ENCODE measurements at regions not wholly inside any gene's neighbourhood (a gene's known extent, or its start where the extent isn't known, plus 50 kb on each side); places are given as distances from the start of the nearest gene placed in this dataset.

DNA sequence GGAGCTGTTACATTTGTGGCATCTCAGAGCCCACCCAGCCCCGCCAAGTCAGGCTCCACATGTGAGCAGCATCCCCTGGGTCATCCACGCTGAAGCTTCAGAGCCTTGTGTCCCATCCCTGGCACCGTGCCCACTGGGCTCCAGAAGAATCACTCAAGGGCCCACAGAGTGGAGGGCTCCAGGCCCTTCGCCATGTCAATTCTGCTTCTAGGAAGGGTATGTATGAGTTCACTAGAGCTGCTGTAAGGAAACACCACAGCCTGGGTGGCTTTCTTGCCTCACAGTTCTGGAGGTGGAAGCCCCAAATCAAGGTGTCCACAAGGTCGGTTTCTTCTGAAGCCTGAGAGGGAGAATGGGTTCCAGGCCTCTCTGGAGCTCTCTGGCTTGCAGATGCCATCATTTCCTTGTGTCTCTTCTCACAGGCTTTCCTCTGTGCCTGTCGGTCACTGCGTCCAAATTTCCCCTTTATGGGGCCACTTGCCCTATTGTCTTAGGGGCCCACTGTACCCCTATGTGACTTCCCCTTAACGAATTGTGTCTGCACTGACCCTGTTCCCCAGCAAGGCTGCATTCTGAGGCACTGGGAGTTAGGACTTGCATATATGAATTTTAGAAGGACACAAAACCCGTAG lies 1476.0 kb downstream of the TBC1D22A start:
- no peak for DNase-seq (ENCODE audit: low spot score)

DNA sequence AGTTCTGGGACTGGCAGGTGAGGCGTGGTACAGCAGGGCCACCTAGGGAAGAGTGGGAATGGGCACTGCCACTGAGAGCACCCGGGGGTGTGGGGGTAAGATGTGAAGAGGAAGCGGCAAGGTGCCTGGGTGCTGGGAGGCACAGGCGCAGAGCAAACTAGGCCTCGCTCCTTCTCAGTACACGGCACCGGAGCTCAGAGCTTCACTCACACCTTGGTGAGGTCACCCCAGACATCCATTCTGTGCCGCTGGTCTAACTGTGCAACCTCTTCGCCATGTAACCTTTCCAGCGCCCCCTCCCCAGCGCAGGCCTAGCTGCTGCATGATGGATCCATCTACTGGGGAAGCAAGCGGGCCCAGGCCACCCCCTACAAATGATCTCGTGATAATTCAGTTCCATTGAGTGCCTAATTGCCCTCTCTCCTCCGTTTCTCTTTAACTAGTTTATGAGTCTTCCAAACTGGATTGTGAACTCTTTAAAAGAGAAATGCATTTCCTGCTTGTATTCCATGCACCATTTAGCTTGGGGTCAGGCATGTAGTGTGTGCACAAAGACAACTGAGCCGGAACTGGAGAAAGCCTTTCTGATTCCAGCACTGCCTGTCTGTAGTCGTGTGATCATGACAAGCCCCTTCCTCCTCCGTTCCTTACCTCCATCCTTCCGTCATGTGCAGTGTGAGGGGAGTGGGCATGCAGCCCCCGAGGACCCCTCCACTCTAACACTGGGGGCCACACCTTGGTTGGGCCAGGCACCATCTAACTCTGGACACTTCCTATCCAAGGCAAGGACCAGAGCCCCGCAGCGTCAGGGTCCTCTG lies 1475.2 kb downstream of the TBC1D22A start:
- DNase-seq (ENCODE audit: low spot score): no peak

DNA sequence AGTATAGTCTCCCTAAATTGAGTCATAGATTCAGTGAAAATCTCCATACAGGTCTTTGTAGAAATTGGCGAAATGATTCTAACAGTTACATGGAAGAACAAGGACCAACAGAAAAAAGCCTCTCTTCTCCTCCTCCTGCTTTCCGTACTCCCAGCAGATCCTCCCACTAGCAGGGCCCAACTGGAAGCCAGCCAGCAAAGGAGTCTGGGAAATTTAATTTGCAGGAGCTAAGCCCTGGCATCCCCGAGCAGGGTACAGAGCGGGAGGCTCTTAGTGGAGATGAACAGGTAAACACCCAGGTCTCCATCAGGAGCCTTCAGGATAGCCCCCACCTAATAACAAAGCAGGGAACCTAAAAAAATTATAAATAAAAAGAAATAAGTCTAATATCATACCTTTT lies 1473.8 kb downstream of the TBC1D22A start:
- DNase-seq (ENCODE audit: low spot score): no peak

DNA sequence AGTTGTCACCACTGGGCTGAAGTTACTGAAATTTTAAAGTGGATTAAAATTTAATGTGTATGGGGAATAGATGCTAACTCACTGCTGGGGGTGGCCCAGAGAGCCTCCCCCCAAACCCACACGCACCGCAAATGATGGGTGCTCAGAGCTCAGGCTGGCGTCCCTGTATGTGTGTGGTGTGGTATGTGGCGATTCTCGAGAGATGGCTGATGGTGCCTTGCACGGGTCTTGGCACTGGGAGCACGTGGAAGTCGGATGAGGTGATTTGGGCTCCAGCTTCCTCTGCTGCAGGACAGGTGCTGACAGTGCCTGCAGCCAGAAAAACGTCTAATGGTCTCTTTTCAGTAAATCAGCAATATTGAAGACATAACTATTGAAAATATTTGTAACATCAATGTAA lies 1473.3 kb downstream of the TBC1D22A start:
- no peak for DNase-seq (ENCODE audit: low spot score)

DNA sequence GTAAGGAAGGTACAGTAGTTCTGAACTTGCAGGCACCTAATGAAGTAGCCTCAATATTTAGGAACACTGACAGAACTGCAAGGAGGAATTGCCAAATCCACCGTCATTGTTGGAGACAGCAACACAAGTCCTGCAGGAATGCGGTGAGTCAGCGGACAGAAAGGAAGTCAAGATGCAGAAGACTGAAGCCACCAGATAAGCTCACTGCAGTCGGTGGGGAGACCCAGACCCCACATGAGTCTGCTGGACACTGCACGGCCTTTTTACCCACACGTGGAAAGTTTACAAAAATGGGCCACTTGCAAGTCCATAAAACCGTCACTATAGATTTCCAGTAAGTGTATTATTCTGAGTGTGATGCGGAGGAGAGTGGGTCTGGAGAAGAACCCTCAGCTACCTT lies 1471.6 kb downstream of the TBC1D22A start:
- DNase-seq (ENCODE audit: low spot score): no peak

DNA sequence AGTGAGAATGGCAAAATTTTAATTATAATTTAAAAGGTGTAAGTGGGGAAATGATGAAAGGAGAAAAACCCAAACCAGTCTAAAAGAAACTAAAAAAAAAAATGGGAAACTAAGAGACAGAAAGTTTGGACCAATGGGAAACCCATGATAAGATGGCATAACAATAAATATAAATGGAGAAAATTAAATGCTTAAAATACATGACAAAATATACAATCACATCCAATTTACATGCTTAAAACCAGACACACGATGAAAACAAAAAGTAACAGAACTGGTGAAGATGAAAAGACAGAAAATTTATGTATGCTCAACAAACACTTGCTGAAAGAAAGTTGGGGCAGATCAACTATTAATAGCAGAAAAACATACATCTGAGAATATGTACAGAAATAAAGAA lies 1471.1 kb downstream of the TBC1D22A start:
- no peak for DNase-seq (ENCODE audit: low spot score)

DNA sequence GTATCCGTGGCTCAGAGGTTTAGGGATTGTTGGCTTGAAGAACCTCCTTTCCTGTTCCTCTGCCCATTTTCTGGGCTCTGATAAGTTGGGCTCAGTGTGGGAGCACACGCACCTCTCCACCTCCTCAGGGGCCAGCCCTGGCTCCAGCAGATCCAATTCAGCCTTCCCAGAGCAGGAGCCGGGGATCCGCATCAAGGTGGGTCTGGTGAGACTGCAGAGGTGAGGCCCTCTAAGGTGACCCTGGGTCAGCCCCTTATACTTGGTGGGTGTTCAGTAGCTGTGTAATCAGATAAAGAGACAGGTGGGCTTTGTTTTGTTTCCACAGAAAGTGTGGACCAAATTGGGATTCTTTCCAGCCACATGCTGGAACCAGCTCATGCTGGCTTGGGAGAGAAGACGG lies 1466.0 kb downstream of the TBC1D22A start:
- DNase-seq (ENCODE audit: low spot score): no peak

DNA sequence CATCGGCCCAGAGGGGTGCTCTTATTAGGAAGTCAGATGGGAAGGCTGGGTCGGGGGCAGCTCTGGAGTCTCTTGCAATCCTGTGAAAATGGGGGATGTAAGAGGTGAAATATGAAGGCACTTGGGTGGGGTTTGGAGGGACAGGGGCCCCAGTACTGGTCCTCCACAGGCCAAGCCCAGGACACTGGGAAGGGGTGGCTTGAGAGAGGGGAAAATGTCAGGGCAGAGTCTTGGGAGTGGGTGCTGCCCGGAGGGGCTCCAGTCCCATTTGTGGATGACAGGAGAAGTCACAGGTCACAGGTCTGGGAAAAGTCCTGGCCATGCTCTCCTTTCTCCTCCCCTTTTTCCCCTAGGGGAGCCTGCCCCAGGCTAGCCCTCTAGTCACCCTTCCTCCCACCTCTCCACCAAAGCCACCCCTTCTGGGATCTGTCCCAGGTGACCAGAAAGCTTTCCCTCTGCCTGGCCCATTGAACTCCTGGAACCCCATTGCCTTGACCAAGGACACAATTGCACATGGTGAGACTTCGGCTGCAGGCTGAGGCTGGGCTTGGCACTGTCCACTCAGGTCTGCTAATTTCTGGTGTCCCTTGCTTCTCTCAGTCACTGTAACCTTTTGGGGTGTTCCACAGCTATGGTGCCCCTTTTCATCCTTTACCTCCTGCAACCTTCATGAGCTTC lies 1465.0 kb downstream of the TBC1D22A start:
- DNase-seq (ENCODE audit: low spot score): no peak

DNA sequence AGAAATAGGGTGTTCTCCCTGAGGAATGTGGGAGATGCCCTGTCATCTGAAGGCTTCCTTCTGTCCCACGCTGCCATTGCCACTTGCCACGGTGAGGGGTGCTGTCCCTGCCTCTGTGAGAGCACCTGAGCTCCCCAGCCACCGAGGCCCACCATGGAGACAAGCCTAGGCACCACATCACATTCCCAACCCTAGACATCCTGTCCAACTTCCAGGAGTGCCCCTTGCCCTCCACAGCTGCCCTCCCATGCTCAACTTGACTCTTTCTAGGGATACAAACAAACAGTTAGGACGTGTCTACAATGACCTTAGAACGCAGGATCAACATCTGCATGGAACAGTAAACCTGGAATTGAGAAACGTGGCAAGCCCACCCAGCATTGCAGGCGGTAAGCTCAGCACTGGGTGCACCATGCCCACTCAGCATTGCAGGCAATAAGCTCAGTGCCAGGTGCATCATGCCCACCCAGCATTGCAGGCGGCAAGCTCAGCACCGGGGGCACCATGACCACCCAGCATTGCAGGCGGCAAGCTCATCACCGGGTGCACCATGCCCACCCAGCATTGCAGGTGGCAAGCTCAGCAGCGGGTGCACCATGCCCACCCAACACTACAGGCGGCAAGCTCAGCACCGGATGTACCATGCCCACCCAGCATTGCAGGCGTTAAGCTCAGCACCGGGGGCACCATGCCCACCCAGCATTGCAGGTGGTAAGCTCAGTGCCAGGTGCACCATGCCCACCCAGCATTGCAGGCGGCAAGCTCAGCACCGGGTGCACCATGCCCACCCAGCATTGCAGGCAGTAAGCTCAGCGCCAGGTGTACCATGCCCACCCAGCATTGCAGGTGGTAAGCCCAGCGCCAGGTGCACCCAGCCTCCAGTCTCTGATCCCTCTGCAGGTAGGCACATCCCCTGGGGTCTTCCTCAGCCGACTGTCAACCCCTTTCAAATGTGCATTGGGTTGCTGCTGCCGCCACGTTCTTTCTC lies 1463.9 kb downstream of the TBC1D22A start:
- no peak for DNase-seq (ENCODE audit: low spot score)

DNA sequence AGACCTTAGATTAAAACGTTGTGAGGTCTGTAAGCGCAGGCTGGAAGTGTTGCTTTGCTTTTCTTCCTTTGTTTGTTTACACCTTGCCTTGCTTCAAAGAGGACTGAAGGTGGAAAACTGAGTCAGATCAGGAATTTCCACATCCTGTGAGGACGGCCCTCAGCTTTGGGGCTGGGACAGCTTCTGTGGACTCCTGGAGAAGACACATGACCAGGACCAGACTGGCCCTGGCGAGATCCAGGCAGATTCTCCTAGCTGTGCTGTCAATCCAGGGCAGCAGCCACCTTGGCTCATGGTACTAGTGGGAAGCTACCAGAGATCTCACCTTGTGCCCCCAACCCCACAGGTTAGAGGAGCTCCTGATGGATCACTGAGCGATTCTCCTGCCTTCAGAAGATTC lies 1461.9 kb downstream of the TBC1D22A start:
- no peak for DNase-seq (ENCODE audit: low spot score)

DNA sequence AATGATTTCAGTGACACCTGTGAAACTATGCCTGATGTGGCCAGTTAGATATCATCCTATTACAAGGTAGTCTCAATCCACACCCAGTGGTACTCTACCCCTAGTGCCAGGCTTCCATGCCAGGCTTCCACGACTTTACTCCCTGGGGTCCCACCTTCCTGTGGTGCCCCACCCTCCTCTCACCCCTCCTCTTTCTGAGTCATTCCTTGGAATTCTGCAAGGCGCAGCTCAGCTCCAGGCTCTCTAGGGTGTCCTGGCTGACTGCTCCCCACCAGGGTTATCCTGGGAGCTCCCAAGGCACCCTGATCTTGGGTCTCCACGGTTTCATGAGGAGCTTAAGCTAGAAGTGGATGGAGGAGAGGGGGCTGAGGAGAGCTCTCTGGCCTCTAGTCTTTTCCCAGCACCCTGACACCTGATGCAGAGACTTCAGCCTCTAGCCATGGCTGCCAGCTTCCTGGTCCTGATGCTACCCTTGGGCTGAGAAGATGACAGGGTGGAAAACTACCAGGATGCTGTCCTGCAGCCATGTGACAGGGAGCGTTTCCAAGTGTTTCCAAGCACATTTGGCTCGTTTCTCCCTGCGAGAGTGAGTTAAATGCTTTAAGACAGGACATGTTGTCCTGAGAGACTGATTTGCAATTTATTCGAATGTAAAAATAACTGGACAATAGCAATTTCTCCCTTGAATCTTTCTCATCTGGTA lies 1461.2 kb downstream of the TBC1D22A start:
- no peak for DNase-seq (ENCODE audit: low spot score)

DNA sequence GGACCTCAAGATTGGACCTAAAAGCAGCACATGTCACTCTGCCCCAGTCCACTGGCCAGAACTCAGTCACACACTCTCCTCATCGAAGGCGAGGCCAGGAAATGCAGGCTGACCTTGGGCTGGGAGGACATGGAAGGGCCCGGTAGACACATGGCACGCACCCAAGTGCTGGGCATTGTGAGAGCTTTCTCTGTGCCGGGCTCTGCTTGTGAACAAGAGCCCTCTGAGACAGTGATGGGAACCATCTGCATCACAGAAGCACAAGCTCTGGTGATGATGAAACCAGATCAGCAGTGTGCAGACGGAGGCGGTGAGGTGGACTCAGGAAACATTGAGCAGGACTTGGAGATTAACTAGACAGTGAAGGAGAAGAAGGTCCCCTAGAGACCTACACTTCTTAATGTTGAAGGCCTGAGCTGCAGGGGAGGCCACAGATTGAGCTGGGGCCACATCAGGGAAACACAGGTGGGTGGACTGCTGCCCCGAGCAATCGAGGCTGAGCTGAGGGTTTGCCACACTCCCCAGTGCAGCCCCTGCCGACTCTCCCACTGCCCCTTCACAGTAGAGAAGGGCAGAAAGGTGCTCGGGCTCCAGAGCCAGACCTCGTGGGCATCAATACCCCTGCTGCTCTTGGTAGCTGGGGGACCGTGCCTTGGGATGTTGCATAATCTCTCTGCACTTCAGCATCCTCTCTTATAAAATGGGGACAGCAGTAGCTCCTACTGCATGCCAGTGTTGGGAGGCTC lies 1460.5 kb downstream of the TBC1D22A start:
- DNase-seq (ENCODE audit: low spot score): no peak

DNA sequence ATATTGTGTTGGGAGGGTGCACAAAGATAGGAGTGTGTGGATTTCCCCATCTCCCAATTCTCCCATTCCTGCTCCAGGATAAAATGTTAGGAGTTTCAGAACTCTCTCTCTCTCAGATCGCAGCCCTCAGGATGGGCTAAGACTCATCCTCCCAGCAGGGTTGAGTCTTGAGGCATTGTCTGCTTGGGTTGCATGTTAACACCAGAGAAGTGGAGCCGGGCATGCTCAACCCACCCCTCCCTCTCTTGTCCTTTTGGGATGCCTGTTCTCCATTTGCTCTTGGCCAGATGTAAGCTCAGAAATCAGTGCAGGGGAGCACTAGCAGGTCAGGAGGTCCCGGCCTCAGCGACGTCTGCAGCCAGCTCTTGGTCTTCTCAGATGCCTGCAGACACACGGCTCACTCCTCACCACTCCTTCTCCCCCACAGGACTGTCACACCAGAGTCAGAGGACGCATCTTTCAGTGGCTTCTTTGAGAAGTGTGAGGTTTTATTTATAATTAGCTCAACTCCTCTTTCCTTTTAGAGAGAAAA lies 1456.5 kb downstream of the TBC1D22A start:
- DNase-seq (ENCODE audit: low spot score): no peak

DNA sequence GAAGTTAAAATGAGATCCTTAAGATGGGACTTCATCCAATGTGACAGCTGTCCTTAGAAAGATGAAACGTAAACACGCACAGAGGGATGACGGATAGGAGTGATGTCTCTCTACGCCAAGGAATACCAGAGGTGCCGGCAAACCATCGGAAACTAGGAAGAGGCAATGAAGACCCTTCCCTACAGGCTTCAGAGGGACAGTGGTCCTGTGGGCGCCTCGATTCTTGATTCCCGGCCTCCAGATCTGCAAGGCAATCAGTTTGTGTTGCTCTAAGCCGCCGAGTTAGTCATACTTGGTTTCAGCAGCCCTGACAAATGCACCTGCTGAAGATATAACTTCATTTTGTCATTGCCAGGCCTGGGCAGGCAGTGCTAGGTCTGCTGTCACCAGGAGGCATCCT lies 1455.1 kb downstream of the TBC1D22A start:
- no peak for DNase-seq (ENCODE audit: low spot score)

DNA sequence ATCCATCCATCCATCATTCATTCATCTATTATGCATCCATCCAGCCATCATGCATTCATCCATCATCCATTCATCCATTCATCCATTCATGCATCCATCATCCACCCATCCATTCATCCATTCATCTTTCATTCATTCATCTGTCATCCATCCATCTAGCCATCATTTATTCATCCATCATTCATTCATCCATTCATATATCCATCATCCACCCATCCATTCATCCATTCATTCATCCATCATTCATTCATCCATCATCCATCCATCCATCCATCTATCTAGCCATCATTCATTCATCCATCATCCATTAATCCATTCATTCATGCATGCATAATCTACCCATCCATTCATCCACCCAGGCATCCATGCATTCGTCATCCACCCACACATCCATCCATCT lies 1450.3 kb downstream of the TBC1D22A start:
- DNase-seq (ENCODE audit: low spot score): no peak

DNA sequence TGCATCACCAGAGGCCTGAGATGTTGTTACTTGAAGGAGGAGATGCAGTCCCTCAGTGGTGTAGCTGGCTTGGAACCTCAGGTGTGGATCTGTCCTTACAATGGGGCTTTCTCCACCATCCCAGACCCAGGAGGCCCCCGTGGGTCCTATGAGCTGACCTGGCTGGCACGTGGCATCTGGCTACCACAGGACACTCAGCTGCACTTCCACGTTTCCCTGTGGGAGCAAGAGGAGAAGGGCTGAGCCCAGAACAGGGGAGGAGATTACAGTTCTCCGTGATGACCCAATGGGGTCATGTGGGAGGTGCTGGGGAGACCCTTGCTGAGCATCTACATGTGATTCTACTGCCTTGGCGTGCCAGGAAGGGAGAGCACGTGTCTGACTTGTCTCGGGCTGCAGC lies 1448.4 kb downstream of the TBC1D22A start:
- no peak for DNase-seq (ENCODE audit: low spot score)

DNA sequence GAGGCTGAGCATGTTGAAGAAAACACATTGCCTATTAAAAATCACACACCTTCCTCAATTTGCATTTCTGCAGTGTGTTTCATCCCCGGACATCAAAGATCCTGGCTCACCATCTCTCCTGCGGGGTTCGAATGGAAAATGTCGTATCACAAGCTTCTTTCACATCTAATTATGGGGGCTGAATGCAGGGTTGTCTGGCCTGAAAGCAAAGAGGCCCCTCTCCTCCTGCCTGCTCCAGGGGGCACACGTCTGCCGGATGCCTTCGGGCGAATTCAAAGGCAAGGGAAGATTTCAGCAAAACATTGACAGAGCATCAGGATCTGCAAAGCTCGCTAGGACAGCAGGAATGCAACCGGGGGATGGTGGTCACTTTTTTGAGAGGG lies 1447.7 kb downstream of the TBC1D22A start:
- DNase-seq (ENCODE audit: low spot score): no peak

DNA sequence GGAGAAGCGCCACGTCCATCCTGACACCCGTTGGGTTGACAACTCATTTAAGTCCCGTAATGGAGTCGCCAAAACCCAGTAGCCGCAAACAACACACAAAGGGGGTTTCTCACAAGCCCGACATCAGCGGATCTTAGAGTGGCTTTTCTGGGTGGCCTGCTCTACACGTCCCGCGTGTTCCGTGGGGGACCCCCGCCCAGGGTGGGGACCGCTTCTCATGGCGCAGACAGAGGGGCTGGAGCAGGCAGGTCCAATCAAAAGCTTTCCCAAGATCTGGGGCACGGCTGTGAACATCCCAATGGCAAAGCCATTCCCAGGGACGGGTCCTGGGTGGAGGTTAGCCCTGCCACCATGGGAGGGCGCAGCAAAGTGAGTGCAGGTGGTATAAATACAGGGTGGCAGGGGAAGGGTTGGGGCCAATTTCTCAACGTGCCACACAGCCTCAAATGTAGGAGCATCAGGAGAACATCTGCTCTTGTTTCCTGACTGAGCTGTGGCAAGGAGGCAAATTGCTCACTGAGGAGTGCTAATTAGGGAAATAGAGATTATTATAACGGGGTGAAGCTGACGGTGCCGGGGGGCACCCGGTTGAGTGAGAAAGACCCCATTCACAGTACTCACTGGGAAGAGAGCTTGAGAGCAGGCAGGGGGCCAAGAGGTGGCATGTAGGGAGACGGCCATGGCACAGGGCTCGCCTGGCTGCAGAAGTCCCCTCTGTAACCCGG lies 1447.2 kb downstream of the TBC1D22A start:
- DNase-seq (ENCODE audit: low spot score): no peak

DNA sequence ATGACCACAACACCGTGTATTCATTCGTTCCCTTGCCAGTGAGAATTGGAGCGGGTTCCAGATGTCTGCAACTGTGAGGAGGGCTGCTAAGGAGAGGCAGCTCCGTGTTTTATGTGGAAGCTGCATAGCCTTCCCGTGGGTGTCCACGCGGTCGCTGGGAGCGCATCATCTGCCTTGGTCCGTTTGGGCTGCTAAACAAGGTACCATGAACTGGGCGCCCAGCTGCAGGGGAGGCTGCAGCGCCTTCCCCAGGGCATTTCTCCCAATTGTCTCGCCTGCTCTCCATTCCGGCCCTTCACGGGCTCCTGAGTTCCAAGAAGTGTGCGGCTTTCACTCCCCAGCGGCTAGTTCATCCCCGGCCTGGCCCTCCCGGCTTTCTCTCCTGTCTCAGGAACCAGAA lies 1446.4 kb downstream of the TBC1D22A start:
- no peak for DNase-seq (ENCODE audit: low spot score)

All from umbilical cord (tissue), 1 donor.